ENCODE measurements at regions not wholly inside any gene's neighbourhood (a gene's known extent, or its start where the extent isn't known, plus 50 kb on each side); places are given as distances from the start of the nearest gene placed in this dataset.

GRCh38 chr11:28439403-28439802 lies 331.2 kb downstream of the METTL15 start:
- Histone ChIP-seq H3K4me2 (ENCODE audit: low read depth, low read length, poor library complexity, severe bottlenecking) (no peak overlapping the region), H3K9me2 (replicated peaks; ENCODE audit: low read depth, low read length) (no peaks in the 10 kb centered on the region), H3K9ac (ENCODE audit: low read depth, low read length, poor library complexity, severe bottlenecking) (no peak overlapping the region), H3K27me3 (ENCODE audit: insufficient read depth, low read length, poor library complexity, severe bottlenecking) (no peaks in the 10 kb centered on the region), H2AFZ (ENCODE audit: low read length) (no peak overlapping the region), H3F3A (ENCODE audit: low read depth) (no peaks in the 10 kb centered on the region), H3K36me3 (ENCODE audit: insufficient read depth, low read length) (no peaks in the 10 kb centered on the region), H3K4me3 (ENCODE audit: low read length, poor library complexity, severe bottlenecking) (no peak overlapping the region), H3K4me1 (ENCODE audit: insufficient read depth, low read length, poor library complexity, severe bottlenecking) (no peaks in the 10 kb centered on the region), H4K20me1 (ENCODE audit: insufficient read depth, low read length, poor library complexity, severe bottlenecking) (no peaks in the 10 kb centered on the region), H3K79me2 (ENCODE audit: insufficient read depth, low read length) (no peaks in the 10 kb centered on the region), H3K9me3 (ENCODE audit: insufficient read depth, low read depth, low read length) (no peaks in the 10 kb centered on the region)
- TF ChIP-seq CTCF (conservative IDR thresholded peaks at IDR 0.05; ENCODE audit: low read length) (no peak), EZH2phosphoT487 (IDR thresholded peaks at IDR 0.05; ENCODE audit: borderline replicate concordance) (no peak)

DNA sequence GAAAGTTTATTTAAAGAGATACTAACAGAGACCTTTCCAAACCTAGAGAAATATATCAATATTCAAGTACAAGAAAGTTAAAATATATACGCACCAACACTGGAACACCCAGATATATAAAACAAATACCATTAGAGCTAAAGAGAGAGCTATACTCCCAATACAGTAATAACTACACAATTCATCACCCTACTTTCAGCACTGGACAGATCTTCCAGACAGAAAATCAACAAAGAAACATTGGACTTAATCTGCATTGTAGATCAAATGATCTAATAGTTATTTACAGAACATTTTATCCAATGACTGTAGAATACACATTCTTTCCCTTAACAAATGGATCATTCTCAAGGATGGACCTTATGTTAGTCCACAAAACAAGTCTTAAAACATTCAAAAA lies 311.9 kb downstream of the METTL15 start:
- Histone ChIP-seq H3K4me3 (ENCODE audit: low read length, poor library complexity, severe bottlenecking) (no peak overlapping the region), H3K79me2 (ENCODE audit: insufficient read depth, low read length) (no peaks in the 10 kb centered on the region), H4K20me1 (ENCODE audit: insufficient read depth, low read length, poor library complexity, severe bottlenecking) (no peaks in the 10 kb centered on the region), H3K9ac (ENCODE audit: low read depth, low read length, poor library complexity, severe bottlenecking) (no peak overlapping the region), H3K9me3 (ENCODE audit: insufficient read depth, low read depth, low read length) (no peaks in the 10 kb centered on the region), H3K4me2 (ENCODE audit: low read depth, low read length, poor library complexity, severe bottlenecking) (no peak overlapping the region), H3K27me3 (ENCODE audit: insufficient read depth, low read length, poor library complexity, severe bottlenecking) (no peaks in the 10 kb centered on the region), H2AFZ (ENCODE audit: low read length) (no peak overlapping the region), H3K9me2 (replicated peaks; ENCODE audit: low read depth, low read length) (no peaks in the 10 kb centered on the region), H3K4me1 (ENCODE audit: insufficient read depth, low read length, poor library complexity, severe bottlenecking) (no peaks in the 10 kb centered on the region), H3F3A (ENCODE audit: low read depth) (no peaks in the 10 kb centered on the region), H3K36me3 (ENCODE audit: insufficient read depth, low read length) (no peaks in the 10 kb centered on the region)
- no peak for TF ChIP-seq CTCF (conservative IDR thresholded peaks at IDR 0.05; ENCODE audit: low read length)
- TF ChIP-seq EZH2phosphoT487 (IDR thresholded peaks at IDR 0.05; ENCODE audit: borderline replicate concordance) = no peak

- Histone ChIP-seq H2AFZ (ENCODE audit: low read length) (no peak overlapping the region), H3K4me1 (ENCODE audit: insufficient read depth, low read length, poor library complexity, severe bottlenecking) (no peaks in the 10 kb centered on the region), H3K9ac (ENCODE audit: low read depth, low read length, poor library complexity, severe bottlenecking) (no peak overlapping the region), H3F3A (ENCODE audit: low read depth) (no peaks in the 10 kb centered on the region), H4K20me1 (ENCODE audit: insufficient read depth, low read length, poor library complexity, severe bottlenecking) (no peaks in the 10 kb centered on the region), H3K36me3 (ENCODE audit: insufficient read depth, low read length) (no peaks in the 10 kb centered on the region), H3K9me2 (replicated peaks; ENCODE audit: low read depth, low read length) (no peaks in the 10 kb centered on the region), H3K79me2 (ENCODE audit: insufficient read depth, low read length) (no peaks in the 10 kb centered on the region), H3K27me3 (ENCODE audit: insufficient read depth, low read length, poor library complexity, severe bottlenecking) (no peaks in the 10 kb centered on the region), H3K4me3 (ENCODE audit: low read length, poor library complexity, severe bottlenecking) (no peak overlapping the region), H3K4me2 (ENCODE audit: low read depth, low read length, poor library complexity, severe bottlenecking) (no peak overlapping the region), H3K9me3 (ENCODE audit: insufficient read depth, low read depth, low read length) (no peaks in the 10 kb centered on the region)
- TF ChIP-seq CTCF (conservative IDR thresholded peaks at IDR 0.05; ENCODE audit: low read length) (no peak), EZH2phosphoT487 (IDR thresholded peaks at IDR 0.05; ENCODE audit: borderline replicate concordance) (no peak)
Measured at GRCh38 chr11:28417601-28418323, 309.6 kb downstream of the METTL15 start.

All from Loucy (cell line).